GM21423 (cell line): ENCODE measurements at regions not wholly inside any gene's neighbourhood (a gene's known extent, or its start where the extent isn't known, plus 50 kb on each side); places are given as distances from the start of the nearest gene placed in this dataset.

Experiments
- ATAC-seq: cut with Tn5 transposase; IDR thresholded peaks from one replicate; pipeline ENCODE4 v1.9.1; 2021; ENCODE audit warnings: mild to moderate bottlenecking, moderate library complexity; ENCODE audit not compliant: unreplicated experiment

DNA sequence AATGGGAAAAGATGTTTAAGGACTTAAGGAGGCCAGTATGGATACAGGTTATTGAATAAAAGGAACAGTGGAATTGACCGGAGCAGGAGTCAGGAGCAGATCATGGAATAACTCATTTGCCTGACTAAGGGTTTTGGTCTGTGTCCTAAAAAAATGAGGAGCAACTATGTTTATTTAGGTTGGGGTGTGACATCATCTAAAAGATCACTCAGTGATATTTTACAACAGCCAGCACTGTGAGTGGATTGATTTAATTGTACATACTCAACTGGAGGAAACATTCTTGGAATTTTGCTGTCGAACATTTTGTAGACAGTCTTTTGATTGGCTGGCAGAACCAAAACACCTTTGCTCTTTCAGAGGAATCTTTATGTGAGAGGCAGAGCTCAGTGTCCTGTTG lies 348.6 kb upstream of the CDIN1 start:
- no peak for ATAC-seq

DNA sequence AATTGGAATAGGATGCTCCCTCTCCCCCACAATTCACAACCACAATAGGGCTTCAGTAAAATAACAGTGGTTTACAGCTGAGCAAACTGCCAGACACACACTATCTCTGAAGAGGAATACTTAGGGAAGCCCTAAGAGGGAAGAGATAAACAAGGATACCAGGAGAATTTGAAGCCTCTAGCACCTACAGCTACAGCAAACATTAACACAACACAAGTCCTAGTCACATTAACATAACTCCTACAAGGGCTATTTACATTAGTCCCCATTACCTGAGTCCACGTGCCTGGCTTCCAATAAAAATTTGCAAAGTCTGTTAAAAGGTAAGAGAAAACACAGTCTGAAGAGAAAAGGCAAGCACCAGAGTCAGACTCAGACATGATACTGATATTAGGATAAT lies 346.9 kb upstream of the CDIN1 start:
- no peak for ATAC-seq

DNA sequence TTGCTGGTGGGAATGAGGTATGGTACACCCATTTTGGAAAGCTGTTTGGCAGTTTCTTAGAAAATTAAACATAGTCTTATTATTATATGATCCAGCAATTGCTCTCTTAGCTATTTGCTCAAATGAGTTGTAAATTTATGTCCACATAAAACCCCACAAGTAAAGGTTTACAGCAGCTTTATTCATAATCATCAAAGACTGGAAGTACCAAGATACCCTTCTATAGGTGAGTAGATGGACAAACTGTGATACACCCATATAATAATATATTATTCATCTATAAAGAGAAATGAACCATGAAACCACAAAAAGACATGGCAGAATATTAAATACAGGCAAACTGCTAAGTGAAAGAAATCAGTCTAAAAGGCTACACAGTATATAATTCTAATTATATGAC lies 344.7 kb upstream of the CDIN1 start:
- no peak for ATAC-seq

DNA sequence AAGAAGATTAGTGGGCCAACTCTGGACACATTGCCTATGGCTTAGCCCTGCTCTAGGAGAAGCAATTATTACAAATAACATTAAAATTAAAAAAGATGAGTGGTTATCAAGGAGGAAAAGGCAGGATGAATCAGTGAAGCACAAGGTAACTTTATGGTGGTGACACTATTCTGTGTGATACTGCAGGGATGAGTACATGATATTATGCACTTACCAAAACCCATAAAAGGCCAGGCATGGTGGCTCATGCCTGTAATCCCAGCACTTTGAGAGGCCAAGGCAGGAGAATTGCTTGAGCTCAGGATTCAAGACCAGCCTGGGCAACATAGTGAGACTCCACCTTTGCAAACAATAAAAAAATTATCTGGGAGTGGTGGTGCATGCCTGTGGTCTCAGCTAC lies 344.3 kb upstream of the CDIN1 start:
- ATAC-seq, result no peak

DNA sequence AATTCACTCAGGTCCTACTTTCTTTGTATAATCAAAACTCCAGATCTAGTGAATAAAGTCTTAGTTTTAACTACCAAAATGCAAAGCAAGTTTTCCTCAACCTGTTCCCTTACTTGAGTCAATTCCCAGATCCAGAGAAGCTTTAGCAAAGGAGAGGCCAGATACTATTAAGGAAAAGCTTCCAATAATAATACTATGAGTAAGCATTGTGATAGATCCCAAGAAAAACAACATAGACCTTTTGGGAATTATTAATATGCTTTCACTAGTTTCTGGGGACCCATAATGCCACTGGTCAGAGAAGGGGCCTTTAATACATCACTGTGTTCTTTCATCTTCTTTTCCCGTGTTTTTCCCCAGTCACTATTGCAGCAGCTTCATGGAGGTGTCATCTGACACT lies 339.9 kb upstream of the CDIN1 start:
- ATAC-seq, result no peak

DNA sequence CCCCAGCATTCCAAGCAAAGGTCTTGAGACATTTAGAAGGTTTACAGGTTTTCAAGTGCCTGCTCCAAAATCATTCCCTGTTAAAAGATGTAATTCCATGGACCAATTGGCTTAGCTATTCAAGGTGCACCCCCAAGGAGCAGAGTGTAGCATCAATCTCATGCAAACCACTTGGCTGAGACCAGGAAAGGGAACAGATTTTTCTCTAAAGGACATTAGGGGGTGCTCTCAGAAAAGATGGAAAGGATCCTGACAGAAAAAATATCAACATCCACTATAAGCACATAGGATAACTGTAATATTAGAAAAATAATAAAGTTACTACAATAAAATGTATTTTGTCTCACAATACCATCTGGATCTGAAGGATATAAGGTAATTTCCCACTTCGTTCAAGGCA lies 328.0 kb upstream of the CDIN1 start:
- no peak for ATAC-seq

DNA sequence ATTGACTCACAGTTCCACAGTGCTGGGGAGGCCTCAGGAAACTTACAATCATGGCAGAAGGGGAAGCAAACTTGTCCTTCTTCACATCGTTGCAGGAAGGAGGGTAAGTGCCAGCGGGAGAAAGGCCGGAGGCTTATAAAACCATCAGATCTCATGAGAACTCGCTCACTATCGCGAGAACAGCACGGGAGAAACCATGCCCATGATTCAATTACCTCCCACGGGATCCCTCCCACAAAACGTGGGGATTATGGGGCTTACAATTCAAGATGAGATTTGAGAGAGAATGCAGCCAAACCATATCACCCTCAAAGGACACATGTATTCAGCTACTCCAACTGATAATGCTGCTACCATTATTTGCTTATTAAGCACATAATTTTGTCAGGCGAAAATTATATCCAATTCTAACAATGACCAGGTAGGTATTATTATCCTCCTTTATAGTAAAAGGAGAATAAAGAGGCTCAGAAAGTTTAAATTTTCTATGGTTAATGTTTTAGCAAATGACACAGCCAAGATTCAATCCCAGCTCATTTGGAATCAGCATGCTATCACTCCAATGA lies 327.2 kb upstream of the CDIN1 start:
- no peak for ATAC-seq

DNA sequence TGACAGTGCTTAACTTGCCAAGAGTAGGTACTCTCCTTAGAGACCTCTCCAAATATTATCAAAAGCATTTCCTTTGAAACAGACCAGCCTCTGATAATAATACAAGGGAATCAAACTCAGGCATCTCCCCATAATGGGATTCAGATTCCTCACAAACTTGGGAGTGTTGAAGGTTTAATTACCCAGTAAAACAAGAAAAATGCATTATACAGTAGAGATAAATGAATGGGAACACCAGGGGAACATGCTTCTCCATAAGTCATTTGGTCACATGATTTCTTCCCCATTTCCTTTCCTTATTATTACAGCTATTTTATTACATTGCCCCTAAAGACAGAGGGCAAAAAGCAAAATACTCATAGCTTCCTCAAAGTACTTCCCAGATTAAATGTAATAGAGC lies 325.0 kb upstream of the CDIN1 start:
- no peak for ATAC-seq

DNA sequence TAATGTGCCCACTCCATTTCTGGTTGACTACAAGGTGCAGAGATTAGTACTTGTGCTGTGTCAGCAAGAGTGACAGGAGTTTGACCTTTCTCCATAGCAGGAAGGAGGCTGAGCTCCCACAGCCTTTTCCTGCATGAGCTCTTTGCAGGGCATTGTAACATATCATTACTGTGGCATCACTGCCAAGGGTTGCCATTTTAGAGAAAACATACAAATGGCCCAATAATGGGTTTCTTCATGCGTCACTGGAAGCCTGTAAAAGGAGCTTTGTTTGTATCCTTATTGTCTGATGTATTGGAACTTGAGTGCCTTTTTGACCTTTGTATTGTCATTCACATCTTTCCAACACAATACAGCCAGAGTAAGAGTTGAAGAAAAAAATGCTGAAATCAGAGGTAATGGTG lies 323.0 kb upstream of the CDIN1 start:
- no peak for ATAC-seq

DNA sequence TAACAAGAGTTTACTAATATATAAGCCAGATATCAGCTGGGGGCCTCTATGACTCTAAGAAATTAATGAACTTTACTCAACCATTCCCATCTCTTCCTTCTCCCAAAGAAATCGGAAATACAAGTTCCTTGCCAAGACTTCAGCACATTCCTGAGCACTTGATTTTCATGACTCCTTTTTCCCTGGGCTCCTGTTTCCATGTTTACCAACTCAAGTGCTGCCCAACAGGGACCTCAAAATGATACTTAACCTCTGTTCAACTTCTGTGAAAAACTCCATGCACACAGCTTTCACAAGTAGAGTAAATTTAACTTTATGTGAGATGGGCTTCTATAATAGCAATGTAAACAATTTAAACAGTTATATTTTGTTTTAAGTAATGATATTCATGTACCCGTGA lies 315.8 kb upstream of the CDIN1 start:
- ATAC-seq, result no peak

DNA sequence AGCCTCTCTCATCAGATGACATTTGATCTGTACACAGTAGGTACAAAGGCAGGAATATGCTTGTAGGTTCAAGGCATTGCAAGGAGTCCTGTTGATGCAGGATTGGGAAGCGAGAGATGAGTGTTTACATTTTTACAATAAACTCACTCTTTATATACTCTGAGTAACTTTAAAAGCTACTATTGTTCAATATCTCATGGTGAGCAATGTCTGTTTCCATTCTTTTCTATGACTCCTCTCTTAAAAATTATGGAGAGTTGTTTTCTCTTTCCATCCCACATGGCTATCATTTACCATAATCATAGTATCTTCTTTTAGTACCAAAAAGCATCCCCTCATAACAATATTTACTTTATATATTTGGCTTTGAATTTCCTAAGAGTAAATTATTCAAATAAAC lies 314.0 kb upstream of the CDIN1 start:
- ATAC-seq, result no peak

DNA sequence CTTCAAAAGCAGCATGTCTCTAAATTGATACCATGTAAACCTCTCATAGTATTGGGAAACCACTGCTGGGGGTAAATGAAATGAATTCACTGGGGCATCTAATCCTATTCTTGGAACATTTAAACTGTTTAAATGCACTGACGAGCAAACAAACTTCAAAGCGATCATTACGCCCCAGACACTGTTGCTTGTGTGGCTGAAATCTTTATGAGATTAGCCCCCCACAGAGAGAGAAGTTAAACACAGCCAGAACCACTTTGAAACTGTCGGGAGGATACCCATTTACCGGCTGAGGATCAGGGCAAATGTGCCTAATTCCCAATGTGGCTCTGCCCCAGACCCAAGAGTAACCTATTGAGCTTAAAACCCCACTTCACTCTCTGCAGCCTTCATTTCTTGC lies 308.4 kb upstream of the CDIN1 start:
- no peak for ATAC-seq

DNA sequence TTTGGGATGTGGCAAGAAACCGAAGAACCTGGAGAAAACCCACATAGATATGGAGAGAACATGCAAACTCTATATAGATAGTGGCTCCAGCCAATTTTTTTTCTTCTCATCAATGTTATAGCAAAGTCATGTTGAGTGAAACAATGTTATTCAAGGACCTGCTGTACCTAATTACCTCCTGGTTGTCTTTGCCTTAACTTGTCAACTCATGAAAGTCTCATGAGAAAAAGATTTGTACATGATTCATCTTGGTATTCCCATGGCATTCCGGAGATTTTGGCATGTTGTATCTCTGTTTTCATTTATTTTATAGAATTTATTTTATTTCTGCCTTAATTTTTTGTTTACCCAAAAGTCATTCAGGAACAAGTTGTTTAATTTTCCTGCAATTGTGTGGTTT lies 303.8 kb upstream of the CDIN1 start:
- ATAC-seq, result no peak

DNA sequence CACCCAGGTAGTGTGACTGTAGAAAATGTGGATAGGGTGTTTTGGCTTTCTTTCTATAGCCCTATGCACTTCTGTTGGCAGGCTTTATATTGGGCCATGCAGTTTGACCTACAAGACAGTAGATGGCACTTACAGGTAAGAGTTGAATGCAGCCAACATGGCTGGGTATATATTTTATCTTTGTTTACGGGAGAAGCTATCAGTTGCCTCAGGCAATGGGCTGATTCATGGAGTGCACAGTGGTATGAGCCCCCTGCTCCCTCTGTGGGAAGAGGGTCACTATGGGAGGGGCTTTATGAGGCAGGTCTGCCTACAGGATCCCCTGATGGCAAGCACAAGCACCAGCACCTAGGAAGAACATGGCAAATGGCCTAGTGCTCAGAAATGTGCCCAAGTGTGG lies 301.2 kb upstream of the CDIN1 start:
- ATAC-seq, result no peak

DNA sequence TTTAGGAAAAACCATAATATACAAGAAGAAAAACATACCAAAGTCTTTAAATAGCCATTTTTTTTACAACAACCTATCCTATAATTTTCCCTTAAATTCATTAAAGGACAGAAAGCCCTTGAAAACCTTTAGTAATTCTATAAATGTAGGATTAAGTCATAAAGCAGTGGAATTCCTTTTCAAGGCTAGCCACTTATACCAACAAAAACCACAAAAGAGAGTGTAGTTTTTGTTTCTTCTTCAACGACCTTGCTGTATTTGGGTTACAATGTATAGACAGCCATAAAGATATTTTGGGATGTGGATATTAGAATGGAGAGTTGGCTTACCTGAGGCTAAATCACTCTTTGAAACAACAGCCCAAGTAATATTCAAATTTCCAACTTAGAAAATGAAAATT lies 296.6 kb upstream of the CDIN1 start:
- ATAC-seq, result no peak

DNA sequence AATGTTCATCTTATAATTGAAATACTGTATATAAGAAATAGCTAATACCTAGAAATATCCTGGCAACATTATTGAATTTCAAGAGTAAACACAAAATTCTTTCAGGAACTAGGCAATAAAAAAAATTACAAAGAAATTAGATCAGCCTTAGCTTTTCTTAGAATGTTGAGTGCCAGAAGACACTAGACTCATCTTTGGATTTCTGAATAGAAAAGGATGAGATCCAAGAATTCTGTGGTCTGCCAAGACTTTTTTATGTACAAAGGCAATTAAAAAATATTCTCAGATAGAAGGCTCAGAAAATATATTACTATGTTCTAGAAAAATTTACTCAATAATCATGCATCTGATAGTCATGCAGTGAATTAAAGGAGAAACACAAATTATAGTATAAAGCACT lies 294.5 kb upstream of the CDIN1 start:
- ATAC-seq, result no peak

DNA sequence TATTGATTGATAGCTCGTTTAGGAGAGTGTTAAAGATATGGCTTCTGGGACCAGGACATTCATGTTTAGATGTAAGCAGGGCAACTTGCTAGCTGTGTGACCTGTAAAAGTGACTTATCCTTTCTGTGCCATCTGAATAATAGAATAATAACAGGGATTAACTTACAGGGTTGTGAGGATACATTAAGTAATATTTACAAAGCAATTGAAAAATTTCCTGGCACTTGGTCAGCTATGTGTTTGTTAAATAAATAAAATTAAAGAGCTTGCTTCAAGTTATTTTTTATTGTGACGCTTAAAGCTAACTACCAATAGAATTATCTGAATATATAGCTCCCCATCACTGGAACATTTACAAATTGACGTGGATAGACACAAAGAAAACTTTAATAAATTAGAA lies 287.9 kb upstream of the CDIN1 start:
- ATAC-seq, result no peak

DNA sequence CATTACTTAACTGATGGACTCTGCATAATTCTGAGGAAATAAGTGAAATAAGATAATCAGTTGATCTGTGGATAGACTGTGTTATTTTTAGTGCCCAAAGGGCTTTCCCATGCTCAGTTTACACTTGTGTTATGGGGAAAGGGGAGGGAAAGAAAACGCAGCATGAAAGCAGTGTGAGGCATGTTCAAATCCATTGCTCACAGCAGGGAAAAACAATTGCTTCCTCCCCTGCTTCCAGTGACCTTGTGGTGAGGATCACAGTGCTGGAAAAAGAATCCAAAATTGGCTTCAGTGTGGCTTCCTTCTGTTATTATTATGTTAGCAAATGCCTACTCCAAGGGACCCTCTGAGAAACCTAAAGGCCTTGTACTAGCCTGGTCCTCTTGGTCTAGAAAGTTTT lies 285.1 kb upstream of the CDIN1 start:
- ATAC-seq, result no peak

DNA sequence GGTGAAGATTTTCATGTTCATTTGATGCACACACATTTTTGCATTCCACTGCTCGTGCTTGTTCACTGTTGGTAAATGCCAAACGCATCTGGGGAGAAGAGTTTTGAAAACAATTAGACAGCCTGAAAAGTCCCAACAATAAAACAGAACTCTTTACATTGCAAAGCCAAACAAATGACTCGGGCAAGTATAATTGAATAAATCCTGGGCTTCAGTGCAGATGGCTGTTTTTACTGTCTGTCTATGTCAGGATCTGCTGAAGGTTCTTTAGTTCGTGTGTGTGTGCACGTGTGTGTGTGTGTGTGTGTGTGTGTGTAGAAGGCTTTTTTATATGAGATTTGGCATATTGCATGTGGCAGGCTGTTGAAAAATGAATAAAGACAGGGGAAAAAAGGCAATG lies 277.5 kb upstream of the CDIN1 start:
- no peak for ATAC-seq

DNA sequence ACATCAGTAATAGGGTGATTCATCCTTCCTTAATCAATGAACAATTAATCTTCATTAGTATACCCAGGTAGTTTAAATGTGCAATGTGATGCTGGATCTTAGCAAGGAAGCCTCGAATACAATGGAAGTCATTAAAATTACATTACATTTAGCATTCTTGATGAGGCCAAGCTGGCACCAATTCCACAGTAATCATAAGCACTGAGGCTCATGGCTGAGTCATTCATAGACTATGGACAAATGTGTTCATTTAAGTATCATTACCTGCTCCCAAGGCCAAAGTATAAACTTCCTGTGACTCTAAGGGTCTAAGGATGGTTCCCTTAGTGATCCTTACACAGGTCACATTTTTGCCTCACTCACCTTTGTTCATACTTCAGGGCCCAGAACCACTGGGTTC lies 266.4 kb upstream of the CDIN1 start:
- no peak for ATAC-seq

DNA sequence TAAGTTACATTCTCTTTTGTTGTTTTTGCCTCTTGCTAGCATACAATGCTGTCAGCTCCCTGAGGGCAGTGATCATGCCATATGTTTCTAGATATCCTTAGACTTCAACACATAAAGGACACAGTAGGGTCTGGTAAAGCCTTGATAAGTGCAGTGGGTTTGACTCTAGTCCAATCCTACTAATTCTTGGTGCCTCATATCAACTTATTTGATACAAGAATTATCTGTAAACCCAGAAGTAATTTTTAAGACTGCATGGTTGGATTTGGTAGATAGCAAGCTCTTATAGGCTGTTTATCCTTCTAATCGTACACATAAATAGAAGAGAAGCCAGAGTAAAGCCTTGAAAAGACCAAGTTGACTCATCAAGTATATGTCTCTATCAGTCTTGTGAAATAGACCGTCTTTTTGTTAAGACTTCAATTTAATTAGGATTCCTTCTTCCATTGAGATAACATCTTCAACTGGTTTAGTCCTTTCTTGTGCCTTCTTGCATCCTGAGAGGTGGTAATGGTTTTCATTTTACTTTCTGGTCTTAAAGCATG lies 265.6 kb upstream of the CDIN1 start:
- no peak for ATAC-seq

DNA sequence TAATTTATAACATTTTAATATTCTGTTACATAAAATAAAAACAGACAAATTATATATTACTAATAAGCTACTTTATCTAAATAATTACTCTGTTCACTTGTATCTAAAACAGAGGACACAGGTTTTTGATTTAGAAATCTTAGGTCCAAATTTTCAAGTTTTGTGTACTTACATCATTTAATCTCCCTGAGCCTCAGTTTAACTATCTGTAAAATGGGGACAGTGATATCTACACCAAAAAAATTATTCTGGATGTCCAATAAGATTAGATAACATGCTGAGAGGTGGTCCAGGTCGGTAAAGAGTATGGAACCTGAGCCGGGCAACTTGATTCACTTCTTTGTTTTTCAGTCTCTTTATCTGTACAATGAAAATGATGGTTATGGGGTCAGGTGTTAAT lies 263.8 kb upstream of the CDIN1 start:
- ATAC-seq, result no peak

DNA sequence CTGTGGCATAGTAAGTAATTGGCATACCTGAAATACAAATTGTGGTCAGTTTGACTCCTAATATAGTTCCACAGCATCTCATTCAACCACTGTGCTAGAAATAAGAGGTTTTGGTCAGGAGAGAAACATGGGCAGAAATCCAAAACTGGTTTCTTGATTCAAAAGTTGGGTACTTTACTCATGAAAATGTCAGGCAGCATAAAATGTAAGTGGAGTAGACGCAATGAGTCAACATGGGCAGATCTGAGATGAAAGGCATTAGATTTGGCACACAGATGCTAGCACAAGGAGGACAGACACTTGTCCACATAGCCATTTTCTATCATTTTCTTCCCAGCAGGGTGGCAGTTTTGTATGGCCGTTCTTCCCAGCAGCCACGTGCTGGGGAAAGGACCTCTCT lies 255.8 kb upstream of the CDIN1 start:
- no peak for ATAC-seq

DNA sequence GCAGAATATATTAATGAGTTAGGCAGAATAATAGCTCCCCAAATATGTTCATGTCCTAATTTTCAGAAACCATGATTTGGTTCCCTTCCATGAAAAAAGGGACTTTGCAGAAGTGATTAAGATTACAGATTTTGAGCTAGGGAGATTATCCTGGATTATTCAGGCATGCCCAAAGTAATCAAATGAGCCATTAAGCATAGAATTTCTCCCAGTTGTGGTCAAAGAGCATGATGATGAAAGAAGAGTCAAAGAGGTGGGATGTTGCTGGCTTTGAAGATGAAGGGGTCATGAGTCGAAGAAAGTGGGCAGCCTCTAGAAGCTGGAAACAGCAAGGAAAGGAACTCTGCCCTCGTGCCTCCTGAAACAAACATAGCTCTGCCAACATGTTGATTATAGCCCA lies 254.2 kb upstream of the CDIN1 start:
- no peak for ATAC-seq
